GM12892 (cell line): ENCODE measurements at regions not wholly inside any gene's neighbourhood (a gene's known extent, or its start where the extent isn't known, plus 50 kb on each side); places are given as distances from the start of the nearest gene placed in this dataset.

Source experiments
- POLR2A ChIP-seq: IDR thresholded peaks from 2 replicates; pipeline ENCODE4 v1.6.1; 2011; ENCODE audit warnings: low read depth, low read length, control low read depth
- POLR2AphosphoS5 ChIP-seq: IDR thresholded peaks from 2 replicates; pipeline ENCODE4 v1.6.1; 2011; ENCODE audit warnings: low read depth, low read length, control low read depth
- TAF1 ChIP-seq: IDR thresholded peaks from 2 replicates; pipeline ENCODE4 v1.6.1; 2011; ENCODE audit warnings: low read depth, mild to moderate bottlenecking, control low read depth, low read length, borderline replicate concordance

DNA sequence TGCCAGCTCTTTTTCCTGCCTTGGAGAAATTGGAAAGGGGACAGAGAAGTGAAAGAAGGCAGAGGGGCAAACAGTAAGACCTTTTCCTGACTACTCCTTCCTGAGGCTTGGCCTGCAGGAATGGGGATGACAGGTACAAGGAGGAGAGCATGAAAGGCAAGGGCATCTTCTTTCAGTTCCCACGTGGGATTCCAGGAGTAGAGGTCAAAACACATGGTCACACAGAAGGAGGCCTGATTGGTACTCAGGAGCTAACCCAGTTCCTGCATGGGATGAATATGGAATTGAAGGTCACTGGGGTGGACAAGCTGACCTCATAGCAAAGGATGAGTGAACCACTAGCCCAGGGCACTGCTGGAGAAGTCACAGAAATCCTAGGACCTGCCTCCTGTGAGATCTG, 112.5 kb upstream of the ZNF366 start:
- TF ChIP-seq POLR2A = no peak
- TF ChIP-seq TAF1 = no peak
- TF ChIP-seq POLR2AphosphoS5 = no peak
